ENCODE measurements at regions not wholly inside any gene's neighbourhood (a gene's known extent, or its start where the extent isn't known, plus 50 kb on each side); places are given as distances from the start of the nearest gene placed in this dataset.

- TF ChIP-seq CTCF (IDR thresholded peaks at IDR 0.05) (no peak), POLR2A (IDR thresholded peaks at IDR 0.05) (no peak)
Measured at GRCh38 chr7:115128154-115128553, 206.3 kb downstream of the MDFIC start.

Data from esophagus squamous epithelium (tissue), 4 donors.